ENCODE measurements at regions not wholly inside any gene's neighbourhood (a gene's known extent, or its start where the extent isn't known, plus 50 kb on each side); places are given as distances from the start of the nearest gene placed in this dataset.

DNA sequence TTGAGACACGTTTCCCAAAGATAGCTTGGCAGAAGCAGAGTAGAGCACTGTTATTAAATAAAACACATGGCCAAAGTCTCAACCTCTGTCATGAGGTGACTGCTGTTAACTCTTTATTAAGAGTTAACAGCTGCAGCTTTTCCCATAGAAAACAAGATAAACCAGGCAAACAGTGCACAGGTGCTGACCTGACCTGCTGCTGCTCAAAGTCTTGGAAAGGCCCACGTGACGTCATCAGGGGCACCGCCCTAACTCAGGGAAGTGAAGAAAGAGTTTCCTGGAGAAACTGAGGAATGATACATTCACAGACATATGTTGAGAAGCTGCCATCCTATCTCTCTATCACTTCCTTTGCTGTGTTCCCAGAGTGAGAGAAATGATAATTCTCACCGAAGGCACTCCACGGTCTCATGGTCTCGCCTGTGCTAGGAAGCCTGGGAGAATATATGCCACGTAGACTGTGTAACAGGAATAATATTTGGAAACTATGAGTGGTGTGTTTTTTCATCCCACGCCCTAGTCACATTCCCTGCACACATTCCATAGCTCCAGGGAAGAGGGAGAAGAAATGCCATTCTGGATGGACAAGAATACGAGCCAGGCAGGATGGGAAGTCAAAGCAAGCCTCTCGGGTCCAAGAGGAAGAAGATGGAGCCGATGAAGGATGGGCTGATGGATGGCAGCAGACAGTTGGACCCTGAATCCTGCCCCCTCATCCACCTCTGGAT, 146.2 kb upstream of the NFE2L3 start:
- DNase-seq (ENCODE audit: low spot score) = no peak
- H3K27ac ChIP-seq = no peak overlapping the region
- TF ChIP-seq, protein P1, sequence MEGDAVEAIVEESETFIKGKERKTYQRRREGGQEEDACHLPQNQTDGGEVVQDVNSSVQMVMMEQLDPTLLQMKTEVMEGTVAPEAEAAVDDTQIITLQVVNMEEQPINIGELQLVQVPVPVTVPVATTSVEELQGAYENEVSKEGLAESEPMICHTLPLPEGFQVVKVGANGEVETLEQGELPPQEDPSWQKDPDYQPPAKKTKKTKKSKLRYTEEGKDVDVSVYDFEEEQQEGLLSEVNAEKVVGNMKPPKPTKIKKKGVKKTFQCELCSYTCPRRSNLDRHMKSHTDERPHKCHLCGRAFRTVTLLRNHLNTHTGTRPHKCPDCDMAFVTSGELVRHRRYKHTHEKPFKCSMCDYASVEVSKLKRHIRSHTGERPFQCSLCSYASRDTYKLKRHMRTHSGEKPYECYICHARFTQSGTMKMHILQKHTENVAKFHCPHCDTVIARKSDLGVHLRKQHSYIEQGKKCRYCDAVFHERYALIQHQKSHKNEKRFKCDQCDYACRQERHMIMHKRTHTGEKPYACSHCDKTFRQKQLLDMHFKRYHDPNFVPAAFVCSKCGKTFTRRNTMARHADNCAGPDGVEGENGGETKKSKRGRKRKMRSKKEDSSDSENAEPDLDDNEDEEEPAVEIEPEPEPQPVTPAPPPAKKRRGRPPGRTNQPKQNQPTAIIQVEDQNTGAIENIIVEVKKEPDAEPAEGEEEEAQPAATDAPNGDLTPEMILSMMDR (IDR thresholded peaks at IDR 0.05) = no peak
- H3K4me3 ChIP-seq = no peak overlapping the region

DNA sequence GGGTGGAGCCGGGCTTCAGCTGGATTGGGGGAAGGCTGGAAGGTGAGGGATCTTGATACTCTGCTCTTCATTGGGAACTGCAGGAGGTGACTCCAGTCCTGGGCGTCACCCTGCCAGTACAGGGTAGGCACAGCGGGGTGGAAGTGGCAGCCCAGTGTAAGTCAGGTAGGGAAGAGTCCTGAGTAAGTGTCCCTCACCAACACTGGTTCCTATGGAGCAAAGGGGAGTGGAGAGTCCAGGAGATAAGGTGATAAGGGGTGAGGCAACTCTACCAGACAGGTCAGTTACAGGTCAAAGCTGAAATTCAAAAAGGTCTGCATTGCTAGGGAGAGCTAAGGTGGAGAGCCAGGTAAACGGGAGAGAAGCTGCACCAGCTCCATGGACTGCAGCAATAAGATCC, 145.6 kb upstream of the NFE2L3 start:
- Histone ChIP-seq H3K4me3 (no peak overlapping the region), H3K27ac (no peak overlapping the region)
- no peak for DNase-seq (ENCODE audit: low spot score)
- TF ChIP-seq, protein P1 (IDR thresholded peaks at IDR 0.05) = no peak

DNA sequence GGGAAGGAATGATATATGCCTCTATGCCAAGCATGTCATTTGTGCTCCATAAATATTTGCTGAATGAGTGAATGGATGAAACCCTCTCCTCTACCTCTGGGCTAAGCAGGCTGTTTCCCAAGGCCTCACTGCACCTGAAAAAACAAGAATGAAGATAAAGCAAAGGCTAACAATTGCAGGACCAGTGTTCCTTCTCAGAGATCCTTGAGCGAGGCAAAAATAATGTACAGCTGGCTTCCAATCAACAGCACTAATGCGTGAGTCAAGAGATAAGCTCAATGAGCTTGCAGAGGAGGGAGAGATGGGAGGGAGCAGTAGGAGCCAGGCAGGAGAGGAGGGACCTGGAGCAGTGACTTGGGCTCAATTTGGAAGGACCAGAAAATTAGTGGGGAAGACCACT, 144.5 kb upstream of the NFE2L3 start:
- TF ChIP-seq, protein P1 (IDR thresholded peaks at IDR 0.05) = no peak
- no peak for DNase-seq (ENCODE audit: low spot score)
- Histone ChIP-seq H3K4me3 (no peak overlapping the region), H3K27ac (no peak overlapping the region)

DNA sequence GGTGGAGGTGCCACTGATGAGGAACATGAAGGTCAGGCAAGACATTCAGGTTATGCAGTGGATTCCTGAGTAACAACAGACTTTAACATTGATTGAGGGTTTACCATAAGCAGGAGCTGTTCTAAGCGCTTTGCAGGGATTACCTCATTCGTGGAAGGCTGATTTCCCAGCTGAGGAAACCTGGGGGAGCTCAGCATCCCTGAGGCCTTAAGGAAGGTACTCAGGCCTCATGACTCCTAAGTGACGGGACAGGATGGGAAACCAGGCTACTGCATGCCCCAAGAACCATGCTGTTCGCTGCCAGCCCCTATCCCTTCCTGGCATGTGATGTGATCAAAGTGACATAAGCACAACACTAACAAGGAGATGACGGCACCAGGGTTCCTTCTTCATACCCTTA, 143.6 kb upstream of the NFE2L3 start:
- no peak overlapping the region for H3K27ac ChIP-seq
- no peak for DNase-seq (ENCODE audit: low spot score)
- no peak overlapping the region for H3K4me3 ChIP-seq
- TF ChIP-seq, protein P1 (IDR thresholded peaks at IDR 0.05) = no peak

DNA sequence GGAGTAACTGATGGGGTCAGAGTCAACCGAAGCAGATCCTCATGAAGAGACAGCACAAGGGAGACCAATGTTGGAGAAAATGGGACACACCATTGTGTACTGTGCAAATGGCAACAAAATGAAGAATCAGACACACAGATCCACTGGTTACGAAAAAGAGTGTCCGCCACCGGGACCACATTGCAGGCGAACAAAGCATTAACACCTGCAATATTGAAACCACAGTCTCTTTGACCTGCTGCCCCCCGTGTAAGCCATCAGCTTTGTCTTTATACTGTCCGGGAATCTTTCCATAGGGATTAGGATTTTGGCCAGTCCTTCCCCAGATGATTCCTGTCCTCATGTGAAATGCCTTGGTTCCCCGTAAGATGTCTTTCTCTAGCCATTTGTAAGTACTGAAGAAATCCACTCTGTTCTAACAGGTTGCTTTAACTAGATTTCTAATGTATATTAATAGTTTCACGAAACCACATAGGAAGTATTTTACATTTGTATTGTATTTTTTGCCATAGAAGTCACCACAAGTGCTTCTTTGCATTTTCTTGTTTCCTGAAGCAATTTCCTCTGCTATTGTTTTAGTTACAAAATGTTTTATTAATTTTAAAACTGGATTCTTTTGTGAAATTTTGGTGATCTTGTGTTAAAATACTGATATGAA, 140.8 kb upstream of the NFE2L3 start:
- Histone ChIP-seq H3K4me3 (no peak overlapping the region), H3K27ac (no peak overlapping the region)
- no peak for DNase-seq (ENCODE audit: low spot score)
- TF ChIP-seq, protein P1 (IDR thresholded peaks at IDR 0.05) = no peak

DNA sequence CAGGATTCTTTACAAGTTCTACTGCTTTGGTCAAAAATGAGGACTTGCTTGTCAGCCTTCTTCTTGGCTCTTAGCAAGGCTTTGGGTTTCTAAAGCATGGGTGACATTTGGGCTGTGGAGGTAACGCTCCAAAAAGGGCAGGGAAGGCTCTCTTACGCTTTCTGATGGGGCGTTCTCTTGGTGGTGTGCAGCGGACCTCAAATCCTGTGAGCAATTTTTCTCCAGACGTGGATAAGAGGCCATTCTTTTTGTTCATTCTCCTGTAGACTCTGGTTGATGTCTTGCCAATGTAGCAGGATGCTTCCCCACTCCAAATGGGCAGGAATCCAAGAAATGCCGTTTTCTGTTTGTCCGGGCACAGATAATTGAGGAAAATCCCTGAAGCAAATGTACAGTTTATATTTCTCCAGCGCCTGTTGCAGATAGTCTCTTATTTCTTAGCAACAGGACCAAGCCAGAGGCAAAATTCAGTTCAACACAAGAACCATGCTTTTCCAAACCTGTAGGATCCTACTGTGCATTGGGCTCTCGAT, 138.4 kb upstream of the NFE2L3 start:
- Histone ChIP-seq H3K4me3 (no peak overlapping the region), H3K27ac (no peak overlapping the region)
- TF ChIP-seq, protein P1 (IDR thresholded peaks at IDR 0.05) = no peak
- DNase-seq (ENCODE audit: low spot score) = no peak

DNA sequence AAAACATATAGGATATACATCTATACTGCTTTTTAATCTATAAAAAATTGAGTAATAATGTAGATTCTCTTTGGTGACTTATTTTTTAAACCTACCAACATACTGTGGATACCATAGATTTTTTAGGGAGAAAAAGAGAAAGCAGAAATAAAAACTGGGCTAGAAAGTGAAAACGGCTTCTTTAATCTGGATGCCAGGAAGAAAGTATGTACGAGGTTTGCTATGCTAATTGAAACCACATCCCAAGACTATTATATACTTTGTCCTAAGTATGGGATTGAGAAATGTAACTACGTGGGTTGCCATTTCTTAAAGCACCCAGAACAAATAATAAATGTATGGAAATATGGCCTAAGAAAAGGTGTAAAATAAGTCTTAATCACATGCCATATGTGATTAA, 129.0 kb upstream of the NFE2L3 start:
- TF ChIP-seq, protein P1 (IDR thresholded peaks at IDR 0.05) = no peak
- no peak for DNase-seq (ENCODE audit: low spot score)
- Histone ChIP-seq H3K4me3 (no peak overlapping the region), H3K27ac (no peak overlapping the region)
